HG03571 (cell line): ENCODE measurements at regions not wholly inside any gene's neighbourhood (a gene's known extent, or its start where the extent isn't known, plus 50 kb on each side); places are given as distances from the start of the nearest gene placed in this dataset.
"Not testable (repeated sequence)": the region's sequence is repeated elsewhere in the genome, so short reads cannot be mapped to it uniquely, and the experiment has no call there.

ENCODE experiments used
- ATAC-seq: cut with Tn5 transposase; IDR thresholded peaks from one replicate; pipeline ENCODE4 v1.9.1; 2021; ENCODE audit not compliant: unreplicated experiment

DNA sequence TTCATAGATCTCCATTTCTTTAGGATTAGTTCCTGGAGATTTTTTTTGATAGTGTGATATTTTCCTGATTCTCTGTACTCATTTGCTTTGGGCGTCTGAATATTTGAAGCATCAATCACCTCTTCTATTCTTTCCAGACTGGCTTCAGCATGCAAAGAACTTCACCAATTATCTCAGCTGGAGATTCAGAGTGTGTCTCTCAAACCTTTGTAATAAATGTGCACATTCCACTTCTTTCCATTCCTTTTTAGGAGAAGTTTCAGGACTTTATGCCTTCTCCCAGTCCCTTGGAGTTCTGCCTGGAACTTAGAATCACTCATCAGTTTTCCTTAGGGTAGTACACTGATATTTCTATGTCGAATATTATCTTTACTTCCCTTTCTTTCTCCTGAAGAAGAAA, 334.8 kb downstream of the TEX13C start:
- ATAC-seq = no peak

- no peak for ATAC-seq
Measured at GRCh38 chrX:125673758-125674157, 354.1 kb downstream of the TEX13C start.

DNA sequence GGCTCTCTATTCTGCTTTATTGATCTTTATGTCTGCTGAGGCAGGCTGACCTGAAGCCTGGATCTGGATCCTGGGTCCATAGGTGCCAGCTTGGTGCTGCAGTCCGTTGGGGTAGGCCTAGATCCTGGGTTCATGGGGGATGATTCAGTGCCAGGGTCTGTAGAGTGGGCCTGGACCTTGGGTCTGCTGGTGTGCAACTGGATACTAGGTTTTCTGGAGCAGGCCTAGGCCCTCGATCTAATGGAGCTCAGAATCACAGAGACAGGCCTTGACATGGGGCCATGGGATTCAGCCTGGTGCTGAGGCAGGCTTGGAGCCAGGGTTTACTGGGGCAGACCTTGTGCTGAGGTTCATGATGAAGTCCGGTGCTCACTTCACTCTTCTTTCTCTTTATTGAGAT, 358.6 kb downstream of the TEX13C start:
- no peak for ATAC-seq

DNA sequence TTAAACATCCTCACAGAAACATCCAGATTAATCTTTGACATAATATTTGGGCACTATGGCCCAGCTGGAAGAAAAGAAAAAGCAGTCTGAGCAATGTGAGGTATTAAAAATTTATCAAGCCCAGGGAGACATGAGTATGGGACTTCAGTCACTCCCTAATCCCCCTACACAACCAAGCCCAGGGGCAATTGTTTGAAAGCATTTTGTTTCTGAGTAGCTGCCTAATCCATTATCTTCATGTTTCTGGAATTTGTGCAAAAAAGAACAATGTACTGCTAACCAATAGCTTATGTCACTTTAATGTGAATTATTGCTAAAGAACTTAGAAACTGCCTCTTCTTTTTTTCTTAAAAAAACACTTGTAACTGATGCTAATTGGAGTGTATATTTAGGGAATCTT, 360.7 kb downstream of the TEX13C start:
- ATAC-seq = no peak

DNA sequence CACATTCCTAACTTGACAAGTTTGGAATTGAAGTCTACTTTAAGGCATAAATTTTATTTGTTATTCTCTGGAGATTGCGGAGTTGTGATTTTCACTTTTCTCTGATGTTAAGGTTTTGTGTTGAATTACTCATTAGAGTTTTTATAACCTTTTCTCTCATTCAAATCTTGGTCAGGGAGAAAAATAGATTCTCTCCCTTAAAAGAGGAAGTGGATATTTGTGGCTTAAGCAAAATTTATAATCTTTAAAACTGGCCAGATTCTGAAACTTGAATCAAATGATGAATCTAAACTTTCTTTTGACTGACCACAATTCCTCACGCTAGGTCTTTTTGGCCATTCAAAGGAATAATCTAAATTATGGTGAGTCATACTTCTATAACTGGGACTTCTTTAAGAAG, 361.4 kb downstream of the TEX13C start:
- peak; percentile 25 for ATAC-seq

- peak; percentile 61 for ATAC-seq
Measured at GRCh38 chrX:125681507-125681906, 361.8 kb downstream of the TEX13C start.

DNA sequence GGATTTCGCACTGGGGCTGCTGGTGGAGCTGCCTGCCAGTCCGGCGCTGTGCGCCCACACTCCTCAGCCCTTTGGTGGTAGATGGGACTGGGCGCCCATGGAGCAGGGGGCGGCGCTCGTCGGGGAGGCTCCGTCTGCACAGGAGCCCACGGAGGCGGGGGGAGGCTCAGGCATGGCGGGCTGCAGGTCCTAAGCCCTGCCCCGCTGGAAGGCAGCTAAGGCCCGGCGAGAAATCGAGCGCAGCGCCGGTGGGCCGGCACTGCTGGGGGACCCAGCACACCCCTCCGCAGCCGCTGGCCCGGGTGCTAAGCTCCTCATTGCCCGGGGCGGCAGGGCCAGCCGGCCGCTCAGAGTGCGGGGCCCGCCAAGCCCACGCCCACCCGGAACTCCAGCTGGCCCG, 370.9 kb downstream of the TEX13C start:
- ATAC-seq = not testable (repeated sequence)

DNA sequence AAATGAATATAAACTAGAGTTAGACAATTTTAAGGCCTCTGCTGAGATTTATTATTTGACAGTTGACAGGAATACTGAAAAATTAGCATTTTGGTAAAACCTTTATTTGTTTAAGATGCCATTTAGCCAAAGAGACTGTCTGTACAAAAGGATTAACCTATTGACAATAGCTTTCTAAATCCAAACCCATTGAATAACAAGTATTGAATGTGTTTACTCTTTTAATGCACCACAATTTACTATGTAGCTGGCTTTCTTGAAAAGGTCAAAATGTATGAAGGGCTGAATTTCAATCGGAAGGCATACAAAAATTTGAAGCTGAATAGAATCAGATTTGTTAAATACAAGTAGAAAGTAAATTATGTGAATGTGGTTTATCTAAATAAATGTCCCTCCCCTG, 374.5 kb downstream of the TEX13C start:
- no peak for ATAC-seq

GRCh38 chrX:125709074-125709473, 389.4 kb downstream of the TEX13C start:
- no peak for ATAC-seq

DNA sequence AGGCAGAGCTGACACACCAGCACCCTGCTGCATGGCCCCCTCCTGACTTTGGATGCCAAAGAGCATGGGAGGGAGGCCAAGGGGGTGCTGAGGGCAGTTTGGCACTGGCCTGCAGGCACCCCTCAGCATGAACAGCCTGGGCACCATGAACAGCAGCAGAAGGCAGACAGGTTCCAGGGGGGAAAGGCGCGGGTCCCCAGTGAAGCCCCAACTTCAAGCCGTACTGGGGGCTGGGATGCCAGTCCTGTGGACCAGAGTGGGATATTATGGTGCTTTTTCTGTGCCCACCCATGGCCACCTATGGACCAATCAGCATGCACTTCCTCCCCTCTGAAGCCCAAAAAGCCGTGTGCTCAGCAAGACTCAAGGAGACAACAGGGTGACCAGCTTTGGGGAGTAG, 389.9 kb downstream of the TEX13C start:
- no peak for ATAC-seq

DNA sequence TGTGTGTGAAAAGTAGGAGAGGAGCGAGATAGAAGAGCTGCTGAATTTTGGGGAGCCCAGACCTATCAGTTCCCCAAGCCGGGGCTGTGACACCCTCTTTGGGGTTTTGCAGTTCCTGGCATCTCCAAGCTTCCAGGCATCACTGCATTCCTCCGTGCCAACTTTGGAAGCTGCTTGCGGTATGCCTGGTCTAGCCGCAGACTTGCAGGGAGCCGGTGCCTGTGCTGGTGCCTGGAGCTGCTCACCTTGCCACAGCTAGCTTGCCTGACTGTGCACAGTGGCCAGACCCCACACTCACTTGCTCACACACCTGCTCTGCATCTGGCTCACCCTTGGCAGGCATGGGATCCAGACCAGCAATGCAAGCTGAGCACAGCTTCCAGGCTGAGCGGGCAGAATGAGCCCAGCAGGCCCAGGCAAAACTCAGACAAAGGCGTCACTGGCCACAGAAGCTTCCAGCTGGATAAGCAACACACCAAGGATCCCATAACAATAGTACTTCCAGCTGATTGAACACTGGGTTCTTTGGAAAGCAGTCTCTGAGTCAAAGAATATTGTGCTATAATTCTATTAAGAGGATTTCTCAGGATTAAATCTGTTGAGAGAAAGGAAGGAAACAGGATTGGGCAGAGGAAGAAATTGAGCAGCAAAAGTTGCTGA, 390.9 kb downstream of the TEX13C start:
- no peak for ATAC-seq

GRCh38 chrX:125711103-125711502, 391.4 kb downstream of the TEX13C start:
- no peak for ATAC-seq

GRCh38 chrX:125713633-125714032, 394.0 kb downstream of the TEX13C start:
- no peak for ATAC-seq

- no peak for ATAC-seq
Measured at GRCh38 chrX:125727117-125727516, 407.4 kb downstream of the TEX13C start.

DNA sequence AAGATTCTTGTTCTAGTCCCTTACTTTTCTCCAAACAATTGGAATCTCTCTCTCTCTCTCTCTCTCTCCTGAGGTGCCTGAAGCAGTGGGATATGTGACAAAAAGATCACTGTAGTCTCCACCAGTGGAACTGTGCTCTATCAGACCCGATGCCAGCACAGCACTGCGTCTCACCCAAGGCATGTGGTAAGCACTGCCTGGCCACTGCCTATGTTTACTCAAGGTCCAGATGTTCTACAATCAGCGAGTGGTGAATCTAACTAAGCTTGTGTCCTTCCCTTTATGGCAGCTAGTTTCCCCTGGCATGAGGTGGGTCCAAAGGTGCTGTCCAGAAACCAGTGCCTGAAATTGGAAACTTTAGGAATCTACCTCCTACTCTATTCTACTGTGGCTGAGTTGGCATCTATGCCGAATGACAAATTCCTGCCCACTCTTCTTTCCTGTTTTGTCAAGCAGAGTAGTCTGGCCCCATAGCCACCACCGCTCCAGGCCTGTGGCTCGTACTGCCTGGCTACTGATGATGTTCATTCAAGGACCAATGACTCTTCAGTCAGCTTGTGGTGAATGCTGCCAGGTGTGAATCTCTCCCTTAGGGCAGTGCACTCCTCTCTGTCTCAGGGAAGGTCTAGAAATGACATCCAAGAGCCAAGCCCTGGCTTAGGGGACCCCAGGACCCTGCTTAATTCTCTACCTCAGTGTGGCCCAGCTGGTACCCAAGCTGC, 416.5 kb downstream of the TEX13C start:
- ATAC-seq = no peak

DNA sequence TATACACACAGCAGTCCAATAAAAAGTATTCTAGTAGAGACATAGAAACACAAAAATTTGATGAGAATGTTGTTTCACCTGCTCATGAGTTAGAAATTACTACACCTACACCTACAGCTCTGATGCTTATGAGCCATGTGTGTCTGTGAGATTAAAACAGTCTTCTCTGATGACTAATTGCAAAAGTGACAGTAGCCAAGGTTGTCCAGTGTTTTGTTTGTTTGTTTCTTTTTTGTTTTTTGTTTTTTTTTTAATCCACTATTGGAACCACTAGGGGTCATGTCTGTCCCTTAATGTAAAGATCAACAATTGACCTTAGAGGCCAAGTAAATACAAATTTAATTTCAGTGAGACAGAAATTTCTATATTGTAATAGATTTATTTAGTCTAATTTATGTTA, 423.1 kb downstream of the TEX13C start:
- ATAC-seq = no peak

DNA sequence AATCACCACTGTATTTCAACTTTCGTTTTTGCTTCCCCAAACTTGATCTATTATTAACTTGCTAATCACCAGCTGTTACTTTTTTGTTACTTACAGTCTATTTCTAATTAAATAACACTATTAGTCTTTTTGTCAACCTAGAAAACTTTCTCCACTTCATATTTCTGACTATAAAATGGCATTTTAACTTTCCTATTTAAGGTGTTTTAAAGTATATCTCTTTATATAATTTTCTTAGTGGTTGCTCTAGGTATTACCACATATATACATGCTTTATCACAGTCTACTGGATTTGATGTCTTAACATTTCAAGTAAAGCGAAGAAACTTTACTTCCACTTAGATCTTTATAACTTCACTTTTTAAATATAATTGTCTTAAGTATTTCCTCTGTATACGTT, 421.2 kb downstream of the DCAF12L2 start:
- no peak for ATAC-seq

GRCh38 chrX:125757794-125758564, 408.1 kb downstream of the DCAF12L2 start:
- no peak for ATAC-seq

DNA sequence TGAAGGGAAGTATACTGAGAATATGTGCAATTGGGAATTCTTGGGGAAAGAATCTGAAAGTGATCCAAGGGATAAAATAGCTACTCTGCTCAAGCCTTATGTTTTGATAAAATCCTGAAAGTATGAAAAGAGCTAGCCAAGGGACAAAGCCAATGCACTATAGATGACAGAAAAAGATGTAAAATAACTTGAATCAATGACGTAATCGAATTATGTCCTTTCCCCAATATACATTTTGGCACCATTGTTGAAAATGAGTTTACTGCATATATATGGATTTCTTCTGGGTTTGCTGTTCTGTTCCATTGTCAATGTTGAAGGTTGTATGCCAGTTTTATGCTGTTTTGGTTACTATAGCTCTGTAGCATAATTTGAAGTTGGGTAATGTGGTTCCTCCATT, 407.3 kb downstream of the DCAF12L2 start:
- no peak for ATAC-seq

DNA sequence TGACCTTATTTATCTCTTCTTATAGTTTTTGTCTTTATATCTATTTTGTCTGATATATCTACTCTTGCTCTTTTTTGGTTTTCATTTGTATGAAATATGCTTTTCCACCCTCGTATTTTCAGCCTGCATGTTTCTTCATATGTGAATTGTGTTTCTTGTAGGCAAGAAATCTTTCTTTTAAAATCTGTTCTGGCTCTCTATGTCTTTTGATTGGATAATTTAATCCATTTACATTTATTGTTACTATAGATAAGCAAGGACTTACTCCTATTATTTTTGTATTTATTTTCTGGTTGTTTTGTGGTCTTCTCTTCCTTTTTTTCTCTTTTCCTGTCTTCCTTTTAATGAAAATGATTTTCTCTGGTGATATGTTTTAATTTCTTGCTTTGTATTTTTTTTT, 403.1 kb downstream of the DCAF12L2 start:
- ATAC-seq = no peak

GRCh38 chrX:125765347-125765746, 400.7 kb downstream of the DCAF12L2 start:
- ATAC-seq = no peak

DNA sequence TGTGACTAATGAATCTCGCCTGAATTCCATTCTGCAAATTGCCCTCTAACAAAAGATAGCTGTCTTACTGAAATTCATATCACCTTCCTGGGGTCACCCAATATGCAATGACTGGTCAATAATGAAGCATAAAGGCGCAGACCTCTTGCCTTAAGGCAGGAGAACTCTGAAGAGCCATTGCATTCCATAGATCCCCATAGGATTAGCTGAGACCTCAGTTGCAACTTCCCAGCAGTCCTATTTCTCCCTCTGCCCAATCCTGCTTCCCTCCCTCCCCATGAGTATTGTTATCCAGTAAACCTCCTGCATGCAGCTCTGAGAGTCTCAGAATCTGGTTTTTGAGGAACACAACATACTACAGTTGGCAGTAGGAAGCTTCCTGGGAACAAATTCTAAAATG, 396.5 kb downstream of the DCAF12L2 start:
- ATAC-seq = no peak
